LNCAP (cell line): ENCODE measurements at regions not wholly inside any gene's neighbourhood (a gene's known extent, or its start where the extent isn't known, plus 50 kb on each side); places are given as distances from the start of the nearest gene placed in this dataset.

Experiments
- TF ChIP-seq, protein P1 (sequence below): fragments of 450-650 bp; IDR thresholded peaks from 2 replicates; pipeline ENCODE4 v1.5.1; 2017; ENCODE audit warnings: mild to moderate bottlenecking

DNA sequence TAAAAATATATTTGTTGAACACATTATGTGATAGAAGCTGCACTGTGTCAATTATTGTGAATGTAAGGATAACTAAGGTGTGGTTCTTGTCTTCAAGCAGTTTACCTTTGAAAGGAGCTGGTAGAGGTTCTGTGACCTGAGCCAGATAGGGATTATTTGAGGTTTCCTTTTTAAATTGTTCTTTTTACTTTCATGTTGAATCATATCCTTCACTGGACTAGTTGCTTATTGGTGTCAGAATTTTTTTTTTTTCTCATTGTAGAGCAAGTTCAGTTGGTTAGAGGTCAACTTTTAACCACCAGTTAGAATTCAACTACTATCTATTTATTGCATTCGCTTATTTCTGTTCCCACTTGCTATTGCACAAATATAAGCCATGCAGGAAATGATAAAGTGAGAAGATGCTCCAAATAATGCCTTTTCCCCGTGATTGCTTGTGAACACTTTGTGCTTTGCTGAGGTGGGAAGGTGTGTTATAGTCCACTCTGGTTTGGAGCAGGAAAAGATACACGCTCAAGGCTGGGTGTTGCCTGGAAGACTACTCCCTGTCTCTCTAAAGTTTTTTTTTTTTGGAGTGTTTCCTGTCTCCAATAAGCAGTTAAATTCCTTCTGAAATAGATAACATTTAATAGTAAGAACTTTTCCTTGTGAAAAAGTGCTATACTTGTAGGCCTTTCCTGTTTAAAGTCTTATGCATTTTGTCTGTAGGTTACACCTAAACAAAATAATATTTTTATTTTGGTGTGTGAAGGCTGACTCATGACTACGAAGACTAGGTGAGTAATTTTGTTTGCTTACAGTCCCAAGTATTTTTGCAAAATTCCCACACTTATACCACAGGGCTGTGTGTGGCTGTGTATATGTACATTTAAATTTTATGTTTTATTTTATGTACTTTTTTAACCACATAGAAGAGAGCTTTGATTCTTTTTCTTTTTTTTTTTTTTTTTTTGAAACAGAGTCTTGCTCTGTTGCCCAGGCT lies 83.8 kb upstream of the LCORL start:
- TF ChIP-seq, protein P1, sequence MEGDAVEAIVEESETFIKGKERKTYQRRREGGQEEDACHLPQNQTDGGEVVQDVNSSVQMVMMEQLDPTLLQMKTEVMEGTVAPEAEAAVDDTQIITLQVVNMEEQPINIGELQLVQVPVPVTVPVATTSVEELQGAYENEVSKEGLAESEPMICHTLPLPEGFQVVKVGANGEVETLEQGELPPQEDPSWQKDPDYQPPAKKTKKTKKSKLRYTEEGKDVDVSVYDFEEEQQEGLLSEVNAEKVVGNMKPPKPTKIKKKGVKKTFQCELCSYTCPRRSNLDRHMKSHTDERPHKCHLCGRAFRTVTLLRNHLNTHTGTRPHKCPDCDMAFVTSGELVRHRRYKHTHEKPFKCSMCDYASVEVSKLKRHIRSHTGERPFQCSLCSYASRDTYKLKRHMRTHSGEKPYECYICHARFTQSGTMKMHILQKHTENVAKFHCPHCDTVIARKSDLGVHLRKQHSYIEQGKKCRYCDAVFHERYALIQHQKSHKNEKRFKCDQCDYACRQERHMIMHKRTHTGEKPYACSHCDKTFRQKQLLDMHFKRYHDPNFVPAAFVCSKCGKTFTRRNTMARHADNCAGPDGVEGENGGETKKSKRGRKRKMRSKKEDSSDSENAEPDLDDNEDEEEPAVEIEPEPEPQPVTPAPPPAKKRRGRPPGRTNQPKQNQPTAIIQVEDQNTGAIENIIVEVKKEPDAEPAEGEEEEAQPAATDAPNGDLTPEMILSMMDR, result no peak

DNA sequence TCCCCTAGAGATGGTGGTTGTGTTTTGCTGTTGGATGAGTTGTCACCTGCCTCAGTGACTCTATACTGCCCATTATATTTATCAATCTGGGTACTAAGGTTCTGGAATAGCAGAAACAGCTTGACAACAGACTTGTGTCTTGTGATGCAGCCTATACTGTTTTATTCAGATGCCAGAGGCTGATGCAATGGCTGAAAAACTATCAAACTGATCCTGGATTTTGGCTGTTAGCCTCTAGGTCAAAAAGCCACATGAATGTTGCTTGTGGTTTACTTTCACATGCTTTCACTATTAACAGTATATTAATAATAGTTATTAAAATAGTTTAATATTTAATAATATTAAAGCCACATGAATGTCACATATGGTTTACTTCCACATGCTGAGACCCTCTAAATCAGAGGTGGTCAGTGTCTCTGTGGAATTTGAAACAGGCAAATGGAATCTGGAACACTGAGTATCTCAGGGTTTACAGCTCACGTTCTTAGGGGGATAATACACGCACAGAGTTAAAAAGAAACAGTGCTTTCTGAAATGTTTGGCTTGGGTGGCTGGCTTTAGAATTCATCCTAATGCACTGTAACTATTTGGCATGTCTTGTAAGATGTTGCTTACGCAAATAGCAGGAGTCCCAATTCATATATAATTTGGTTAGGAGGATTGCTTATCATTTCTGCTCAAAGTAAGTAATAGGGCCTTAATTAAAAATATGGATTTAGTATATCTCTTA lies 82.5 kb upstream of the LCORL start:
- TF ChIP-seq, protein P1, result no peak

DNA sequence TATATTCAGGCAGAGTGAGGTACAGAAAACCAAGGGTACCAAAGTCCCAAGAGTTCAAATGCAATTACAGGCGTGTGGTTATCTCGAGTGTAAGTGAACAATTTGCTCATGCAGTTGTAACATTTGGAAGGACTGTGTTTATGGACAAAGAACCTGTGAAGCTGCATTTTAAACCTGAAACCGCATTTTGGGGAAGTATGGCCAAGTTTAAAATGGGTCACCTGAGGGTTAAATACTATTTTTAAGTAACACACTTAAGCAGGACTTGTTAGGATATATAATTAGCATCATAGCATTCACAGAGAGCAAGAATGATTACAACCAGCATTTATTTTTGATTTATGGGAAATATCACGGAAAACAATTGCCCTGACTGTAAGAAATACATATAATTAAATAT lies 79.1 kb upstream of the LCORL start:
- TF ChIP-seq, protein P1, result no peak

DNA sequence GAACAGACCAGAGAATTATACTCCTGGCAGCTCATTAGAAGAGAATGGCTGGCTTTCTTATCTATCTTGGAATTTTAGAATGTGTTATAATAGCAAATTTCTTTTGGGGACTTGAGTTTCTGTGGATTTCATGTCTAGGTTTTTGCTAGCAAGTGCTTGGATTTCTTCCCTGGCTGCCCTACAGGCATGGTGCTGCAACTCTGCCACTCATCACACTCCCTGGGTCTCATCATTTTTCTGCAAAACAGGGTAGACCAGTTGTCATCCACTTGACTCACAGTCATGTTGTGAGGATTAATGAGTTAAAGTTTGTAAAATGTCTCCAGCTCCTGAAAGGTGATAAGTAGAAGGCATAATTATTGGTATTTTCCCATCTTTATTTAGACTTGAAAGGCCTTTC lies 60.7 kb upstream of the LCORL start:
- TF ChIP-seq, protein P1, result no peak

DNA sequence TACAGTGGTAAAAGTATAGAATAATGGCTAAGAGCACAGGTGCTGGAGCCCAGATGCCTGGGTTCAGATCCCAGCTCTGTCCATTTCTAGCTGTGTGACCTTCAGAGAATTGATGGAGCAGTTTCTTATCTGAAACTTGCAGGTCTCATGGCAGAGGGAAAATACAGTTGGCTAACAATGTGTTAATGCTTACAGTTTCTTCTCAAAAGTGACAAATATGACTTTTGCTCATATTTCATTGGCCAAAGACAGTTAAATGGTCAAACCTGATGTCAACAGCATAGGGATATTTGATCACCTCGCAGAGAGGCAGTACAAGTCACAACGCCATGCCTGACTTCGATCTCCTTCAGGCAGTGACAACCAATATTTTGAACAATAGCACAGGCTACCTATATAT lies 60.2 kb upstream of the LCORL start:
- TF ChIP-seq, protein P1, result no peak

DNA sequence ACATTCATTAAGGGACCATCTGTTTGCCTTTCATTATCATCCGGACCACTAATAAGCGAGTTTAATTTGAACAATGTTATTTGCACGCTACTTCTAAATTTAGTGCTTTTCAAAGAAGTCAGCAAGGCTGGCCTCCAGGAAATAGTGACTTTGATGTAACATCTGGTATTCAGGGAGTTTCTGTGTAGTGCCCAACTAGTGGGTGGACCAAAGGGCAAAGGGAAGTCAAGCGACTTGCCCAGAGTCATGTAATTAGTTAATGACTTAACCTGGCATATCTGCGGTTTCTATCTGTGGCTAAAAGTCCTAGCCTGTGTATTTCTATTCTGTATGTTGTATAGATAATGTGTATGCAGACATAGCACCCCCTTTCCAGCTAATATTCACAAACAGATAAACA lies 56.3 kb upstream of the LCORL start:
- TF ChIP-seq, protein P1, result no peak

DNA sequence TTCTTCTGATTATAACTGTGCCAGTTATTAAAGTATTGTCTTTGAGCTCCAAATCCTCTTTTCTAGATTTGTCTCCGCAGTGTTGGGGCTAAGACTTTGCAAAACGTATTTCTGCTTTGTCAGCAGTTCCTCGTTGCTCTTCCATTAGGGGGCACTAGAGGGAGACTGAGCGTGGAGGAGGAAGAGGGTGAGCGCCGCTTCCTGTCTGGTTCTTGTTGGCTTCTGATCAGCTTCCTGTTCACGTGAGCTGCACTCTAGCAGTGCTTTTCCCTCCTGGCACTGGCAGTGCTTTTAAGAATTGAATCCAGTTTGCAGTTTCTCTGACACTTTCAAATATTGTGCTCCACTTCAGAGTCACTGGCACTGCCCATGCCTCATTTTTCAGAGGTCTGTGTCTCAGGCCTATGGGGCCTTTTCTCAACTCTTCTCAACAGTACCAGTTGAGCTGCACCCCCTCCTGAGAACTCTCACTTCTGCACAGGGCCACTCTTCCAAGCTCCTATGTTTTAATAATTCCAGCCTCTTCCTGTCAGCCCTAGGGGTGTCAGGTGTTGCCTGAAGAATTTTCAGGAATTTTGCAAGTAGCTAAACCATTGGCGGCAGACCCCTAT lies 54.4 kb upstream of the LCORL start:
- TF ChIP-seq, protein P1, result peak; percentile 62; the same call in 1 of the 2 replicates
